ENCODE measurements at regions not wholly inside any gene's neighbourhood (a gene's known extent, or its start where the extent isn't known, plus 50 kb on each side); places are given as distances from the start of the nearest gene placed in this dataset.

- TF ChIP-seq TARDBP (IDR thresholded peaks at IDR 0.05), result no peak
- no peak for TF ChIP-seq LEF1 (IDR thresholded peaks at IDR 0.05; ENCODE audit: borderline replicate concordance)
- TF ChIP-seq FOXM1 (IDR thresholded peaks at IDR 0.05; ENCODE audit: borderline replicate concordance), result no peak
- TF ChIP-seq NFRKB (IDR thresholded peaks at IDR 0.05), result no peak
- no peak for TF ChIP-seq ARNT (IDR thresholded peaks at IDR 0.05)
- TF ChIP-seq HDGF (IDR thresholded peaks at IDR 0.05; ENCODE audit: borderline replicate concordance), result no peak
- TF ChIP-seq FOXA1 (IDR thresholded peaks at IDR 0.05), result no peak
- no peak for TF ChIP-seq FOXK2 (IDR thresholded peaks at IDR 0.05)
- TF ChIP-seq L3MBTL2 (conservative IDR thresholded peaks at IDR 0.05), result no peak
- TF ChIP-seq, protein P1, sequence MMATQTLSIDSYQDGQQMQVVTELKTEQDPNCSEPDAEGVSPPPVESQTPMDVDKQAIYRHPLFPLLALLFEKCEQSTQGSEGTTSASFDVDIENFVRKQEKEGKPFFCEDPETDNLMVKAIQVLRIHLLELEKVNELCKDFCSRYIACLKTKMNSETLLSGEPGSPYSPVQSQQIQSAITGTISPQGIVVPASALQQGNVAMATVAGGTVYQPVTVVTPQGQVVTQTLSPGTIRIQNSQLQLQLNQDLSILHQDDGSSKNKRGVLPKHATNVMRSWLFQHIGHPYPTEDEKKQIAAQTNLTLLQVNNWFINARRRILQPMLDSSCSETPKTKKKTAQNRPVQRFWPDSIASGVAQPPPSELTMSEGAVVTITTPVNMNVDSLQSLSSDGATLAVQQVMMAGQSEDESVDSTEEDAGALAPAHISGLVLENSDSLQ (IDR thresholded peaks at IDR 0.05), result no peak
- TF ChIP-seq ELF4 (IDR thresholded peaks at IDR 0.05), result no peak
- TF ChIP-seq BHLHE40 (IDR thresholded peaks at IDR 0.05; ENCODE audit: borderline replicate concordance), result no peak
Measured at GRCh38 chr20:22916021-22916842, 118.9 kb upstream of the SSTR4 start.

Measured in HEK293T (cell line).